GM20000 (cell line): ENCODE measurements at regions not wholly inside any gene's neighbourhood (a gene's known extent, or its start where the extent isn't known, plus 50 kb on each side); places are given as distances from the start of the nearest gene placed in this dataset.
"Not testable (repeated sequence)": the region's sequence is repeated elsewhere in the genome, so short reads cannot be mapped to it uniquely, and the experiment has no call there.

ENCODE experiments used
- DNase-seq: peaks from one replicate; pipeline ENCODE4 v3.0.0; 2012; ENCODE audit warnings: low spot score
- CTCF ChIP-seq: IDR thresholded peaks from 2 replicates; pipeline ENCODE4 v1.5.1; 2012; ENCODE audit warnings: mild to moderate bottlenecking, control low read depth; ENCODE audit errors: extremely low read depth, missing control alignments

- no peak for DNase-seq
- no peak for TF ChIP-seq CTCF
These were observed 1686.7 kb downstream of the SI start for GRCh38 chr3:163391407-163392181.

- no peak for TF ChIP-seq CTCF
- no peak for DNase-seq
These were observed 1693.9 kb downstream of the SI start for GRCh38 chr3:163384383-163384782.

GRCh38 chr3:163382183-163382582 is 1696.1 kb downstream of the SI start:
- no peak for TF ChIP-seq CTCF
- DNase-seq = no peak

GRCh38 chr3:163368168-163368567 is 1710.1 kb downstream of the SI start:
- DNase-seq = no peak
- no peak for TF ChIP-seq CTCF

- DNase-seq = no peak
- TF ChIP-seq CTCF = no peak
These were observed 1713.6 kb downstream of the SI start for GRCh38 chr3:163364717-163365116.

GRCh38 chr3:163362151-163362550 is 1716.1 kb downstream of the SI start:
- no peak for DNase-seq
- TF ChIP-seq CTCF = no peak

GRCh38 chr3:163361357-163361878 is 1716.9 kb downstream of the SI start:
- DNase-seq = not testable (repeated sequence)

- no peak for DNase-seq
- TF ChIP-seq CTCF = no peak
These were observed 1730.4 kb downstream of the SI start for GRCh38 chr3:163347944-163348343.
